Body of pancreas (tissue), 4 donors: ENCODE measurements at regions not wholly inside any gene's neighbourhood (a gene's known extent, or its start where the extent isn't known, plus 50 kb on each side); places are given as distances from the start of the nearest gene placed in this dataset.
A peak's percentile ranks its signal among the peaks of the same experiment; 100 is the strongest.

Source experiments
- ATAC-seq: fragments of 150-250 bp; one replicate; pipeline ENCODE4 v1.9.1; 2016
- DNase-seq, 4 donors: peaks; one replicate each; pipeline ENCODE4 v3.0.0-alpha.2; 2019
- H3K27ac ChIP-seq, 4 donors: fragments of 200-600 bp; sonication (generic); 1 replicate in 3 of 4; 2 replicates in 1 of 4; pipeline versions ENCODE4 v1.5.1 to v1.6.1; 2016 to 2019; ENCODE audit warnings: mild to moderate bottlenecking in 1 of 4, mixed read lengths in 1 of 4, moderate library complexity in 1 of 4
- H3K27me3 ChIP-seq, 2 donors: fragments of 200-600 bp; sonication (generic); one replicate each; pipeline ENCODE4 v1.6.0; 2016; ENCODE audit warnings: mild to moderate bottlenecking in 1 of 2
- H3K36me3 ChIP-seq, 2 donors: fragments of 200-600 bp; sonication (generic); replicated peaks in 1 of 2; 2 replicates each; pipeline ENCODE4 v1.5.1; 2016; ENCODE audit warnings: low read depth in 2 of 2; ENCODE audit not compliant: insufficient read depth in 1 of 2
- H3K4me1 ChIP-seq: fragments of 200-600 bp; sonication (generic); one replicate; pipeline ENCODE4 v1.6.0; 2016
- H3K4me3 ChIP-seq, 2 donors: fragments of 200-600 bp; sonication (generic); 1 replicate in 1 of 2; 2 replicates in 1 of 2; pipeline ENCODE4 v1.5.1; 2016 to 2019
- H3K9me3 ChIP-seq, 3 donors: fragments of 200-600 bp; sonication (generic); 1 replicate in 2 of 3; 2 replicates in 1 of 3; pipeline ENCODE4 v1.5.1; 2016
- CTCF ChIP-seq, 7 experiments: fragments of 450-650 bp in 4 of 7; fragments of 200-600 bp in 3 of 7; sonication (generic) in 3 of 7; IDR thresholded peaks; one replicate each; pipeline ENCODE4 v1.5.1; 2016 to 2019; ENCODE audit warnings: antibody characterized with exemption in 7 of 7
- POLR2A ChIP-seq, 3 donors: fragments of 450-650 bp; IDR thresholded peaks; one replicate each; pipeline ENCODE4 v1.6.1; 2016; ENCODE audit warnings: antibody characterized with exemption in 3 of 3, mild to moderate bottlenecking in 2 of 3
- WGBS, 2 donors: methylation state at CpG; one replicate each; pipeline ENCODE4 v1.1.5; 2017; 5-methylcytosine and 5-hydroxymethylcytosine counted together
- intact Hi-C: fragments of 100-400 bp; cut with DNase I; formaldehyde crosslinking; loops from one replicate; pipeline ENCODE4 v1.15.1; 2023

GRCh38 chr2:102968375-102968774, 206.5 kb downstream of the TMEM182 start:
- Histone ChIP-seq H3K27ac (no peak overlapping the region), H3K4me3 (no peak overlapping the region), H3K4me1 (no peaks in the 10 kb centered on the region), H3K9me3 (no peaks in the 10 kb centered on the region), H3K27me3 (no peaks in the 10 kb centered on the region), H3K36me3 (no peaks in the 10 kb centered on the region)
- ATAC-seq, result no peak
- 68 to 76% methylated on average over 6 of the region's 6 CpGs for WGBS, 2 donors
- TF ChIP-seq CTCF (IDR thresholded peaks at IDR 0.05) (no peak), POLR2A (IDR thresholded peaks at IDR 0.05) (no peak)
- intact Hi-C loops, result no loop called here
- no peak for DNase-seq

GRCh38 chr2:102971701-102972100, 209.9 kb downstream of the TMEM182 start:
- Histone ChIP-seq H3K4me3 (no peak overlapping the region), H3K27ac (no peak overlapping the region), H3K4me1 (no peaks in the 10 kb centered on the region), H3K27me3 (no peaks in the 10 kb centered on the region), H3K36me3 (no peaks in the 10 kb centered on the region), H3K9me3 (no peaks in the 10 kb centered on the region)
- ATAC-seq (no peak), DNase-seq (no peak)
- TF ChIP-seq CTCF (IDR thresholded peaks at IDR 0.05) (no peak), POLR2A (IDR thresholded peaks at IDR 0.05) (no peak)
- intact Hi-C loops, result no loop called here
- WGBS, 2 donors, result 60 to 61% methylated on average over 6 of the region's 6 CpGs

- 29 to 30% methylated on average over 8 of the region's 8 CpGs for WGBS, 2 donors
Observed at GRCh38 chr2:102975996-102976975, 214.5 kb downstream of the TMEM182 start.

GRCh38 chr2:102977426-102978090, 215.7 kb downstream of the TMEM182 start:
- no peaks in the 10 kb centered on the region for H3K4me1 ChIP-seq
- no peak for ATAC-seq
- TF ChIP-seq CTCF (IDR thresholded peaks at IDR 0.05) (no peak), POLR2A (IDR thresholded peaks at IDR 0.05) (no peak)
- intact Hi-C loops, result no loop called here
- H3K36me3 ChIP-seq, result no peaks in the 10 kb centered on the region
- H3K4me3 ChIP-seq, result no peak overlapping the region
- no peak for DNase-seq
- H3K27ac ChIP-seq, result no peak overlapping the region
- H3K27me3 ChIP-seq, result no peaks in the 10 kb centered on the region
- no peaks in the 10 kb centered on the region for H3K9me3 ChIP-seq
- WGBS, 2 donors, result 37 to 47% methylated on average over 2 of the region's 2 CpGs

More at GRCh38 chr2:102975996-102976975, 214.5 kb downstream of the TMEM182 start:
- TF ChIP-seq CTCF (IDR thresholded peaks at IDR 0.05) (peak in 3 of 7 experiments; percentile 14 to 21 (median 17)), POLR2A (IDR thresholded peaks at IDR 0.05) (no peak)
- DNase-seq (peak in 2 of 4 donors; percentile 3 to 19), ATAC-seq (no peak)
- H3K4me1 ChIP-seq, result no peaks in the 10 kb centered on the region
- no peak overlapping the region for H3K4me3 ChIP-seq
- intact Hi-C loops, result no loop called here
- H3K27me3 ChIP-seq, result no peaks in the 10 kb centered on the region
- H3K36me3 ChIP-seq, result no peaks in the 10 kb centered on the region
- no peaks in the 10 kb centered on the region for H3K9me3 ChIP-seq
- no peak overlapping the region for H3K27ac ChIP-seq
